Amygdala (tissue), 56 donors: ENCODE measurements at regions not wholly inside any gene's neighbourhood (a gene's known extent, or its start where the extent isn't known, plus 50 kb on each side); places are given as distances from the start of the nearest gene placed in this dataset.
"Not testable (repeated sequence)": the region's sequence is repeated elsewhere in the genome, so short reads cannot be mapped to it uniquely, and the experiment has no call there.

Experiments
- DNase-seq, 56 donors: peaks; one replicate each; lab custom pipeline; 2025; lab: John Stamatoyannopoulos, UW

- DNase-seq: no peak
These were observed 408.0 kb upstream of the SLC30A5 start for GRCh38 chr5:68685863-68686262.

GRCh38 chr5:68688547-68688946, 405.3 kb upstream of the SLC30A5 start:
- DNase-seq: no peak

GRCh38 chr5:68689010-68689409, 404.8 kb upstream of the SLC30A5 start:
- no peak for DNase-seq

- DNase-seq: not testable (repeated sequence)
These were observed 401.9 kb upstream of the SLC30A5 start for GRCh38 chr5:68691874-68692273.

- no peak for DNase-seq
These were observed 395.5 kb upstream of the SLC30A5 start for GRCh38 chr5:68698025-68698940.

GRCh38 chr5:68699966-68700365, 393.8 kb upstream of the SLC30A5 start:
- no peak for DNase-seq

- DNase-seq: no peak
These were observed 386.2 kb upstream of the SLC30A5 start for GRCh38 chr5:68707575-68707974.

GRCh38 chr5:68708156-68708841, 385.5 kb upstream of the SLC30A5 start:
- no peak for DNase-seq

- DNase-seq: no peak
These were observed 385.0 kb upstream of the SLC30A5 start for GRCh38 chr5:68708842-68709170.

- no peak for DNase-seq
These were observed 384.6 kb upstream of the SLC30A5 start for GRCh38 chr5:68709239-68709638.

GRCh38 chr5:68710514-68710913, 383.3 kb upstream of the SLC30A5 start:
- DNase-seq: no peak

GRCh38 chr5:68711293-68712200, 382.3 kb upstream of the SLC30A5 start:
- DNase-seq: peak in 10 of 56 donors; percentile 3 to 42 (median 22)

- no peak for DNase-seq
These were observed 379.0 kb upstream of the SLC30A5 start for GRCh38 chr5:68714810-68715209.

GRCh38 chr5:68720884-68721610, 372.8 kb upstream of the SLC30A5 start:
- DNase-seq: no peak

- no peak for DNase-seq
These were observed 371.5 kb upstream of the SLC30A5 start for GRCh38 chr5:68722357-68722756.

- DNase-seq: no peak
These were observed 367.7 kb upstream of the SLC30A5 start for GRCh38 chr5:68725905-68726683.

GRCh38 chr5:68727931-68728330, 365.9 kb upstream of the SLC30A5 start:
- no peak for DNase-seq

GRCh38 chr5:68729678-68730077, 364.1 kb upstream of the SLC30A5 start:
- DNase-seq: peak in 6 of 56 donors; percentile 9 to 40 (median 30)
